ENCODE measurements at regions not wholly inside any gene's neighbourhood (a gene's known extent, or its start where the extent isn't known, plus 50 kb on each side); places are given as distances from the start of the nearest gene placed in this dataset.

GRCh38 chr1:114037631-114037890, 58.3 kb downstream of the OLFML3 start:
- TF ChIP-seq CTCF (IDR thresholded peaks at IDR 0.05; ENCODE audit: extremely low read depth, insufficient read depth, missing control alignments): no peak
- DNase-seq (ENCODE audit: low spot score): no peak
- in situ Hi-C loops (cut with MboI; ENCODE audit: low pct_unique_long_range_greater_than_20kb, low sequenced_read_pairs, unreplicated experiment): no loop called here

- in situ Hi-C loops (cut with MboI; ENCODE audit: low pct_unique_long_range_greater_than_20kb, low sequenced_read_pairs, unreplicated experiment): no loop called here
- DNase-seq (ENCODE audit: low spot score): no peak
- no peak for TF ChIP-seq CTCF (IDR thresholded peaks at IDR 0.05; ENCODE audit: extremely low read depth, insufficient read depth, missing control alignments)
Measured at GRCh38 chr1:114037962-114038816, 58.9 kb downstream of the OLFML3 start.
